ENCODE measurements at regions not wholly inside any gene's neighbourhood (a gene's known extent, or its start where the extent isn't known, plus 50 kb on each side); places are given as distances from the start of the nearest gene placed in this dataset.

DNA sequence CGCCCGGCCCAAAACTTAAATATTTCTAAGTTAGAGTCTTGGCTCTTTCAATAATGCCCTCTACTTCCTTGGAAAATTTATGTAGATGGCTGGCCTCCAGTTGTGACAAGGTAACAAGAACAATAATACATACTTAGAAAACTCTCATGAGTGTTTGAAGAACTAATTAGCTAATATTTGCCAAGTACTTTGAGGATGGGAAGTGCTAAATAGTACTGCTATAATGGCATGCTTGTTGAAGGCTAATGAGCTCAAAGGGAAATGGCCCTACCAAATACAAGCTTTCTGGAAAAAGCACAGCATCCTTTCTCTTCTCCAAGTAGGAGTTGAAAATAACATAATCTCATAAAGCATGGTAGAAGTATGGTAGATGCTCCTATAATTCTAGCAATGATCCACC is 1022.2 kb upstream of the PIK3C3 start:
- DNase-seq: no peak

- DNase-seq: no peak
Observed at GRCh38 chr18:40930211-40930882, 1024.7 kb upstream of the PIK3C3 start.

DNA sequence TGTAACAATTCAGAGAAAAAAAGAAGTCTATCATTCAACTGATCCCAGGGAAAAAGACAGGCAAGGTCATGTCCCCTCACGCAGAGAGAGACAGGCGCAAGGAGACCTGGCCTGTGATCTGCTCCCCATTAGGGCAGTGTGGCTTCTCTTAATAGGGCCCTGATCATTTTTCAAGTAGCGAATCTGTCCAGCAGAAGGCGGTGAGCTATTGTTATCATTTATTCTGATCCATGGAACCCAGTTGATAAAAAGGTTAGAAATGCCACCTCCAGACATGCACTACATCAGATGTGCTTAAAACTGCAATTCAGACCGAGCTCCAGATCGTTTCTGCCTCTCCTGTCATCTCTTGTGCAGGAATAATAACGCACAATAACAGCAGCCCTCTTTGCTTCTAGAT is 1025.6 kb upstream of the PIK3C3 start:
- no peak for DNase-seq

DNA sequence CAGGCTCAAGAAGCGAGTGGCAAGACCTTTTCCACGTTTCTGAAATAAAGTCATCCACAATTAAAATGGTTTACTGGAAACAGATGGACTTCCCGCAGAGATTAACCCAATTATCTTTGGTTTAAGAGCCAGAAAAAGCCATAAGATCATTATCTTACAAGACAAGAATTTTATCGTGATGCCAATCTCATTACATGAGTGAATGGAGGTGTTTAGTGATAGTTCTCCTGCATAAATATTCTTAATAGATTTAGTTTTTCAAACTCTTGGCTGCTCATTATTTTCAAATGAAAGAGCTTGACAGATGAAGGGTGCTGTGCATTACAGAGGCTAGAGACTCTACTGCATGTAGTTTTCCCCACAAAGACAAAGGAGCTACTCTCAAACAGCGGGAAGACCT is 1028.4 kb upstream of the PIK3C3 start:
- no peak for DNase-seq

- DNase-seq: no peak
Observed at GRCh38 chr18:40925071-40925541, 1029.9 kb upstream of the PIK3C3 start.

GRCh38 chr18:40921845-40922629 is 1033.0 kb upstream of the PIK3C3 start:
- DNase-seq: no peak

DNA sequence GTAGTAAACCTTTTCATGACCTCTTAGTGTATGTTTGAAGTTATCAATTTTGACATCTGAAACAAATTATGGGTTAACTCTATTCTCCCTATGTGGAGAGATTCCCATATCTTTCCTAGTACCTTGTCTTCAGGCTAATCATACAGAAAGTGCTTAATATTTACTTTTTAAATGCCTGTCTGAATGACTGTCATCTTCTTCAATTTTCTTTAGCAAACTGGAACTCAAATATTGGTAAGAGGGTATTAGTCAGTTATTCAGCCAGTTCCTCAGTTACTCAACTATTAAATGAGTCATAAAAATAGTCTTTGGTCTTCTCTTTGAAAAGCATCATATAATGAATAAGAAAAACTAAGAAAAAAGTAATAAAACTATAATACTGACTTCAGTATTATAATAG is 1038.0 kb upstream of the PIK3C3 start:
- DNase-seq: no peak

DNA sequence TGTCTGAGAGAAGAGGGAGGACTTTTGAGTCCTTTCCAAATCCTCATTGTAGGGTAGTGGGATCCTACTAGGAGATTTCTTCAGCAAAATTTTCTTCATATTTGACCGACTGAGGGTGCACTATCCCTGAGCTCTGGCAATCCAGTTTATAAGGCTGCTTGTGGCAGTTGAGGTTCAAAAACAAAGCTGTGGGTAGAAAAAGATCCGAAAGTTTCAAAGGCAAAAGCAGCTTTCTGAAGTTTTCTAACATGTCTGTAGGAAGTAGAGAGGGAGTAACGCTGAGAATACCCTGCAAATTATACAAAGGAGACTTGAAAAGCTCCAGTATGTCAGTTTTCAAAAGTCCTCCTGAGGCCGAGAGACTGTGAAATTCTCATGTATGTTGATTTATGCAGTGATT is 1039.3 kb upstream of the PIK3C3 start:
- no peak for DNase-seq

GRCh38 chr18:40911582-40912254 is 1043.3 kb upstream of the PIK3C3 start:
- DNase-seq: no peak

DNA sequence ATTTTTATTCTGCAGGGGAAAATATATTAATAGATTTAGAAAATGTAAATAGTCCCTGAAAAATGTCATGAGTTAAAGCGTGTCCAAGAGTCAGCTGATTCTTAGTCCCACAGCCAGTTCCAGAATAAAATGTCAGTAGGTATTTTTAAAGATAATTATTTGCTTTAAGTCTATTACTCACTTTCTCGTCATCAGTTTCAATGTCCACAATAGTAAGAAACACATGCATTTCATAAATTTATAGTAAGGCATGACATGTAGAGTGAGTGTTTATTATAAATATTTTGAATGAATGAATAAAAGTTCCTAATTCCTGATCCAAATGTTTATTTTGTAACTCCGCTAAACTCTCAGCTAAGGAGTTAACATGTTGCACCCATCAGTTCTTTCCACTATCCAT is 1044.0 kb upstream of the PIK3C3 start:
- DNase-seq: no peak

DNA sequence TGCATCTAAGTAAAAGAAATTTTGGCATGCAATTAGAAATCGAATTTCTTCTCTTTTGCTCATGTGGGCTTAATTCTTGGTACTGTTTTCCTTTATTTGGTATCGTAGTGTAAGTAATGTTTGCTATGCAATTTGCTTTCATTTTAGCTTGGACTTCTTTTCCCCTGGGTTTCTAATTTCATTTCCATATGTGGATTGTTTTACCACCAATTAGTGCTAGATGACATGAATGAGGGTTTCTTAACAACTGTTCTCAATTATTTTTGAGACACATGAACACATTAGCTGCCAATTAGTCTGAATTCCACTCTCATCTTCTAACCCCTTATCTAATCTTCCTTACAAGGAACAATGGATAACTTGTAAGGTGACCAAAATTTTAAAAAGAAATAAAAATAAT is 1047.2 kb upstream of the PIK3C3 start:
- peak; percentile 36 for DNase-seq

- peak; percentile 42 for DNase-seq
Observed at GRCh38 chr18:40904295-40904694, 1050.7 kb upstream of the PIK3C3 start.

- DNase-seq: no peak
Observed at GRCh38 chr18:40902436-40902835, 1052.6 kb upstream of the PIK3C3 start.

- DNase-seq: no peak
Observed at GRCh38 chr18:40897884-40898283, 1057.2 kb upstream of the PIK3C3 start.

- no peak for DNase-seq
Observed at GRCh38 chr18:40883271-40883670, 1071.8 kb upstream of the PIK3C3 start.

- DNase-seq: no peak
Observed at GRCh38 chr18:40882468-40882867, 1072.6 kb upstream of the PIK3C3 start.

DNA sequence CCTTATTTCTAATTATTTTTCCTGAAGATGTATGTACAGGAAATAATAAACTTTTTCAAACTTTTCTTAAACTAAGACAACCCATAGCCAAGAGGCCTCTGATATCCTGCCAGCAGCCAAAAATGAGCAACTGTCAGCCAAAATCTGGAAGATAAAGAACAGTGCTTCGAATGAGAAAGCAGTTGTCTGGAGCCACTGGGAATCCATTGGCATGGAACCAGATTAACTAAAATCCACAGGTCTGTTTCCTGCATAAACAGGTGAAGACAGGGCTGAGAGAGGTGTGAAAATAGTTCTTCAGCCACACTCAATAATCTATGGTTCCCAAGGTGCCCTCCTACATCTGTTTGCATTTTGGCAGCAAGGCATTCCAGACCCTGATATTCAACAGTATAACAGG is 1076.7 kb upstream of the PIK3C3 start:
- no peak for DNase-seq

GRCh38 chr18:40877096-40877495 is 1077.9 kb upstream of the PIK3C3 start:
- DNase-seq: no peak

DNA sequence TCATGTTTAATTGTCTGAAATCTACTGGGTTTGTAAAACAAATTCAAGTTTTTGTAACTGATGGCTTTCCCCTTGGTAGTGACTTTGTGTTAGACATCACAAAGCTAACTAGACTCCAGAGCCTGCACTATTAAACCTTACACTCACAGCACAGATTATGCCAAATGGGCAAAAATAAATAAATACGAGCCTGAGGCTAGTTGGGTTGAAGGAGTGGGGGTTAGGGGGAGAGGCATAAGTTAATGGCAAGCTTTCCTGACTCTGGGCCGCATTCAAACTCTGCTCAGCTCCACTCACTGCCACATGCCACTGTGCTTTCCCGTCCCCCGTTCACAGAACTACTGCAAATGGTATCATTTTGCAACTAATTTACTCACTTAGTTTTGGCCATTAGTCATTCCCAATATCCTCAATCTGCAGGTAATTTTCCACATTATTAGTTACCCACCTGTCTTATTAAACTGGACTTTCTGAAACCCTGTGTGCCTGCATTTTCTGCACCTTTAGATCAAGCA is 1079.9 kb upstream of the PIK3C3 start:
- no peak for DNase-seq

- no peak for DNase-seq
Observed at GRCh38 chr18:40874233-40874632, 1080.8 kb upstream of the PIK3C3 start.

GRCh38 chr18:40868110-40868858 is 1086.8 kb upstream of the PIK3C3 start:
- DNase-seq: no peak

- no peak for DNase-seq
Observed at GRCh38 chr18:40867459-40867858, 1087.6 kb upstream of the PIK3C3 start.

DNA sequence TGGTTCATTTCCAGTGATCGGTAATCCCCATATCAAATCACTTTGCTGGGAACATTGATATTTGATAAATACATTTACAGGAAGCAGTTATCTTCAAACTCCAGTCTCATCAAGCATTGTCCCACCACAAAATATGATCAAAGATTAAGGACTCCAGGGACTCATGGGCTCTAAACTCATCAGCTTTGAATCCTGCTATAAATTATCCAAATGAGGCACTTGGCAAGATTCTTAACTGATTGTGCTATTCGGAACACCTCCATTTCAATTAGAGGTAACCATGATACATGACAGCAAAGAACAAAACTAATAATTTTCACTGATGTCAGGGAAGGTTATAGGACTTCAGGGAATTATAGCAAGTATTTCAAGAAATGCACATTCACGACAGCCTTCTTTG is 1088.1 kb upstream of the PIK3C3 start:
- DNase-seq: no peak

All from NCI-H1694 (cell line).